Spleen (tissue), 7 donors: ENCODE measurements at regions not wholly inside any gene's neighbourhood (a gene's known extent, or its start where the extent isn't known, plus 50 kb on each side); places are given as distances from the start of the nearest gene placed in this dataset.

Experiments
- CTCF ChIP-seq, 11 experiments: fragments of 200-600 bp in 7 of 11; fragments of 450-650 bp in 4 of 11; sonication (generic) in 4 of 11; IDR thresholded peaks in 8 of 11; conservative IDR thresholded peaks in 3 of 11; 1 replicate in 7 of 11; 2 replicates in 4 of 11; pipeline versions ENCODE4 v1.4.0 to v1.8.0; 2016 to 2021; ENCODE audit warnings: antibody characterized with exemption in 11 of 11, inconsistent platforms in 4 of 11, mild to moderate bottlenecking in 1 of 11
- POLR2A ChIP-seq, 3 donors: fragments of 450-650 bp; IDR thresholded peaks; one replicate each; pipeline ENCODE4 v1.5.1; 2017; ENCODE audit warnings: antibody characterized with exemption in 3 of 3, mild to moderate bottlenecking in 1 of 3
- donor health status: DM: no; HTN: no; CAD: no; lungs with moderate emphysema.
- donor health status: DM: no; HTN: no; CAD: no.
- donor health status: DM: no; HTN: no; CAD: no.

GRCh38 chr7:81884817-81885216, 115.0 kb upstream of the HGF start:
- no peak for TF ChIP-seq POLR2A (IDR thresholded peaks at IDR 0.05)
- no peak for TF ChIP-seq CTCF (IDR thresholded peaks at IDR 0.05 in 8 of 11, conservative IDR thresholded peaks at IDR 0.05 in 3 of 11)
